GM18867 (cell line): ENCODE measurements at regions not wholly inside any gene's neighbourhood (a gene's known extent, or its start where the extent isn't known, plus 50 kb on each side); places are given as distances from the start of the nearest gene placed in this dataset.

Experiments used
- ATAC-seq: cut with Tn5 transposase; IDR thresholded peaks from one replicate; pipeline ENCODE4 v1.9.1; 2021; ENCODE audit warnings: mild to moderate bottlenecking, moderate library complexity; ENCODE audit not compliant: unreplicated experiment

- no peak for ATAC-seq
Measured at GRCh38 chr1:165034136-165034809, 322.2 kb downstream of the LMX1A start.

GRCh38 chr1:165031001-165031400 is 325.5 kb downstream of the LMX1A start:
- ATAC-seq: no peak

GRCh38 chr1:165025805-165026204 is 330.7 kb downstream of the LMX1A start:
- ATAC-seq: no peak

- ATAC-seq: no peak
Measured at GRCh38 chr1:165014753-165015152, 341.8 kb downstream of the LMX1A start.

DNA sequence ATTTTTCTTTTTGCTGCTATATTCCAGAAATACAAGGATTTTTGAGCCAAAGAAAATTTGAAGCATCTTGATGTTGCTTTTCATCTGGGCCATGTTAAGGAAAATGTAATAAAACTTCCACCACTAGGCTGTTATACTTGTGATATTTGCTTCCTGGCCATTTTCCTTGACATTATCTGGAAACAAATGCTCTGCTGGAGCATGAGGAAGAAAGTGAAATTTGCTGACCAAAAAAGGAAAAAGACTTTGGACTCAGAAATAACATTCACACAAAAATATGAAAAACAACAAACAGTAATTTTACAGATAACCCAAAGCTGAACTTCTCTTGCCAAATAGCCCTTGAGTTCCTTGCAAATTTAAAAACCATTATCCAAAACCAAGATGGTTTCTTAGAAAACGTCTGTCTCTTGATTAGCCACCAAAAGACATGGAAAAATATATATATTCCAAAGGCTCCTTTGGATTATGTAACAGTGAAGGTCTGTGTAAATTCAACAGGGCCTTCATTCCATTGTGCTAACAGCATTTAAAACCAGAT is 344.5 kb downstream of the LMX1A start:
- ATAC-seq: no peak

DNA sequence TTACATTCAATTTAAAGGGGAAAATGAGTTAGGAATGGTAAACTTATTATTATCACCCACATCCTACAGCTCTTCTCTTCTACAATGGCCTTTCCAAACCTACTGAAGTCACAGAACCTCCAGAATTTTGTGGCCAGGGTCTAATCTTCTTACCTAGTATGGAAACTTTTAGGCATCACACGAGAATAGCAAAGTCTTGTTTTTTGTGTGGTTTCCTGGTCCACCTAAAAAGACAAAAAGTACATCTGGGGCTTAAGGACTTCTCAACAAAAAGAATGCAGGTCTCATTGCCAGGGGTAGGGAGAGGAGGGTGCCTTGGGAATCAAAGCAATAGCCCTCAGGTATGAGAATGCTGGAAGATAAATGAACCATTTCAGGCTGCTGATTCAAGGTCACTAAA is 345.3 kb downstream of the LMX1A start:
- ATAC-seq: no peak

DNA sequence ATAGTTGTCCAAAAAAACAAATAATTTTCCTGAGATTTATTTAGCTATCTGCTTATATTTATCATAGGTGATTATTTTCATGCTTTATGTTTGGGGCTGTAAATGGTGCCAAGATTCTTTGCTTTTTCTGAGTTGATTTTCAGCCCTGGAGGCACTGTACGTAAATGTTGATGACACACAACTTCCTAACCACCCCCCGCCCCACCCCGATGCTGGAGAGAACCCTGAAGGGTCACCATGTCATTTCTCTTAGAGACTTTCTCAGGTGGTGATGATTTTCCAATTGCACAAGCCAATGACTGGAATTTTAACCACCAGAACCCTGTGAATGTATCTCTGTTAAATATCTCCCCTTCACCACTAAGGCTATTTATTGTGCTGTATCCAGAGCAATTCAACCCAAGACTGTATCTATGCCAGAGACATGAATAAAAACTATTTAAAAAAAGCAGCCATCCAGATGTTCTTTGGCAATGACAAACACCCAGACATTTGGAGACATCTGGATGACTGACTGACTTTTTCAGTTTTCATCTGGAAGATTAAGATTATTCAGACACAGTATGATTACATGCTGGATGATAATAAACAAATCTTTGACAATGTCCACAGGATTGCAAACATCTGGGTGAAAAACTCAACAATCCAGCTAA is 346.0 kb downstream of the LMX1A start:
- no peak for ATAC-seq

DNA sequence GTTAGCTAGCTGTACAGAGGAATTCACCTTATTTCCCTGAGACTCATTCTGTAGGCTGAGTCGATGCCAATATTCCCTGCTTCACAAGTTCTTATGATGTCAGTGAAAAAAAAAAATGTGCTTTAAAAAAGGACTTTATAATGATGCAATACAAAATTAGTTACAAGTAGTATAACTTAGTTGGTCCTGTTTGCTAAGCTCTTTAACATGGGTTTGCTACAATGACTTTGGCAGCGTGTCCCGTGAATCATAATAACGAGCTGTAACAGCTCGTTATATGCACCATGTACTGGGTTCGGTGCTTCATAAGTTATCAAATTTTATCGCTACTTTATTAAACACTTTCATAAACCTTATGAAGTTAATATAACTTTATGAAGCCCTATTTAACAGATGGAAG is 349.7 kb downstream of the LMX1A start:
- no peak for ATAC-seq

GRCh38 chr1:164999146-164999545 is 357.4 kb downstream of the LMX1A start:
- peak; percentile 49 for ATAC-seq

- no peak for ATAC-seq
Measured at GRCh38 chr1:164991763-164992314, 364.7 kb downstream of the LMX1A start.

GRCh38 chr1:164983023-164983650 is 373.4 kb downstream of the LMX1A start:
- ATAC-seq: no peak

- ATAC-seq: no peak
Measured at GRCh38 chr1:164982545-164982944, 374.0 kb downstream of the LMX1A start.

GRCh38 chr1:164977561-164977960 is 379.0 kb downstream of the LMX1A start:
- no peak for ATAC-seq

DNA sequence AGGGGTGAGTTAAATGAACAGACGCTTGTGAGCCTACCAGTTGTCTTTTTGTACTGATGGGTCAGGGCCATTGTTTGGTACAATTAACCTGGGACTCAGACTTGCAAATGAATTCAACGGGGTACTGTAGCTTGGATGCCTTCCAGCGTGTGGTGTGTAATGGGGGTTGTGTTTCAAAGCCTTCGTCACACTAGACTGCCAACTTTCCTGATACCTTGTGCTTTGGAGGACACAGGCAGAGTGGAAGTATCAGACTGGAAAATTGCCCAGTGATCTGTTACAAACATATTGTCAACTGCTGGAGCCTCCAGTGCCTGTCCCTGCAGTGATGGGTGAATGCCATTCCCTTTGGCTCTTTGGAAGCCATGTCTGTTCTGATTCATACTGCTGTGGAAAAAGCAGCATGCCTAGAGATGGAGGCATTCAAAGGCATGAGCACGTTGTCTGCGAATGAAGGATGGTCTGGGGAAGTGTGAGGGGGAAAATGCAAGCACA is 384.5 kb downstream of the LMX1A start:
- ATAC-seq: no peak

DNA sequence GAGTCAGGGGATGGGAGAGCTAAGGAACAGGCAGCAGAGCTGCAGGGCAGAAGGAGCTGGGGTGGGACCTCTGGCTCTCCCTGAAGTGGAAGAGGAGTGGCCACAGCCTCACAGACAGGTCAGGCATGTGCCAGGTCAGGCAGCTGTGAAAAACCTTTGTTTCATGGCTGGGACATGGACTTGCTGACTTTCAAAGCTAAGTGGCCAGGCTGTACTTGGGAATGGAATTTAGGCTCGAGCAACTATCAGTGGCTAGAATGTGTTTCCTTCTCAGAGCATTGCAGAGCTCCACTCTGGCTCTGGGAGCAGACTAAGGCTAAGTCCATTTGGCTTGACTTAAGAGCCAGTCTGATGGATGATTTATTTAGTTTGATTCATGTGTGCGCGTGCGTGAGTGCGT is 385.1 kb downstream of the LMX1A start:
- ATAC-seq: no peak

GRCh38 chr1:164969253-164969652 is 387.3 kb downstream of the LMX1A start:
- no peak for ATAC-seq

DNA sequence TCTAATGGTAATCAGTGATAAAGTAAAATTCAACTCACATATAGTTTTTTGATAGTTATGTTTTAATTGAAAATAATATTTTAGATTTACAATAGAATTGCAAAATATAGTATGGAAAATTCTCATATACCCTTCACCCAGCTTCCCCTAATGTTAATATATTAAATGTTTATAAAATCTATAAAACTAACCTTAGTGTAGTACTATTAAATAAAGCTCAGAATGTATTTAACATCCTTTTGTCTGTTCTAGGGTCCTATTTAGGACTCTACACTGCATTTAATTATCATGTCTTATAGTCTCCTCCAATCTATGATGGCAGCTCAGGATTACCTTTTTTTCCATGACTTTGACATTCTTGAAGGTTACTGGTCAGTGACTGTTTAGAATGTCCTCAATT is 389.2 kb downstream of the LMX1A start:
- ATAC-seq: no peak

DNA sequence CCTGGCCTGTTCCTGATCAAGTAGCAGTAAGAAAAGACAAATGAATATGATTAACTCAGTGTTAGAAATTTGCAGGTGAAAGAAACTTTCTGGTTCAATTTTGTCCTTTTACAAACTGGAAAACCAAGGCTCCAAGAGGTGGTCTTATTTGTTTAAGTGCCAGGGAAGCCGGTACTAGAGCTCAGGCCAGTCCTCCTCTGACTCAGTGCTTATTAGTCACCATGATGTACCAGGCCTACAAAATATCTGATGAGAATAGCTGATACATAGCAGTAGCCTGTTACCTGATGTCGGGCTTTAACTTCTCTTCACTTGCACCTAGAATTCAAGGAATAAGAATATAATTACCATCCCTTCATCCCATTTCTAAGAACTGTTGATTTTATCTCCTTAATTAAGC is 394.8 kb downstream of the LMX1A start:
- no peak for ATAC-seq

DNA sequence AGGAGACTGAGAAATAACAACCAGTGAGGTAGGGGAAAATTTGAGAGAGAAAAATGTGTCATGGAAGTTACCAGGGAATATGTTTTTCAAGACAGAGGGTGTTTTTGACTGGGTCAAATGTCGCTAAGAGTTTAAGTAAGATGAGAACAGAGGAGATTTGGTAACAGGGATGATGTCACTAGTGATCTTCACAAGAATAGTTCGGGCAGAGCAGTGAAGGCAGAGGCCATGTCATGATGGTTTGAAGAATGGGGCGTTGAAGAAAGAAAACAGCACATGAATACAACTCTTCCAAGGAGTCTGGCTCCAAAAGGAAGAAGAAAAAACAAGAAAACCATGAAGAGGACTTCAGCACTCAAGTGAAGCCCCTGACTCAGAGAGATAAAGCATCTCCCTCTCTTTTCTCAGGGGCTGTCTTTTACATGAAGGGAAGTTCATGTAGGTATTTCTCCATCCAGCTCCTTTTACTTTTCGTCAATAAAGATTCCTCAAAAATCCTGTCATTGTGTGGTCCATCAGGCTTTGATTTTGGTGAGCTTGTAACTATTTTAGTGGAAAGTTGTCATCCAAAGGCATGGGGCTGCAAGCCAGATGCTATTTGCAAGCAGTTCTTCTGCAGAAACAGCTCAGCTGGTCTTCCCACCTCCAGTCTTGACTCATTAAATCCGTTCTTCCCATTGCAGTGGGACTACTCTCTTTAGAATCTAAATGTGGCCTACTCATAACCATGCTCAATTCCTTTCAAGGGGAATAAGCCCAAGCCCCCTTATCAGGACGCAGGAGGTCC is 397.3 kb downstream of the LMX1A start:
- ATAC-seq: no peak

- ATAC-seq: no peak
Measured at GRCh38 chr1:164953815-164954214, 394.8 kb downstream of the PBX1 start.

DNA sequence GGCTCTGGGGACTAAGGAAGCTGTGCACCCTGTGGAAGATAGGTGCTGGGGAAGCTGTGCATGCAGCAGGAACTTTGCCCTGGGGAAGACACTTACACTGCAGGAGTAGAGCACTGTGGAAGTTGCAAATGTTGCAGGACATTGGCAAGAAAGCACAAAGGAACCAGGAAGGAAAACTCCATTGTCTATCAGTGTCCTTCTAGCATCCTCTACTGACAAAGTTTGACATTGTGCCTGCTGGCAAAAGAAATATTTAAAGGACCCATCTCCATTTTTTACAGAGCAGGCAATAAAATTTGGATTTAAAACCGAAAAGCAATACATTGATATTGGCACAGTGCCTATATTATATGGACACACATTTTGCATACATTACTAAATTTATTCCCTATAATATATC is 394.1 kb downstream of the PBX1 start:
- ATAC-seq: no peak
